Lower leg skin (tissue), 3 donors: ENCODE measurements at regions not wholly inside any gene's neighbourhood (a gene's known extent, or its start where the extent isn't known, plus 50 kb on each side); places are given as distances from the start of the nearest gene placed in this dataset.

Experiments used
- CTCF ChIP-seq, 3 donors: fragments of 450-650 bp; IDR thresholded peaks; one replicate each; pipeline ENCODE4 v1.5.1; 2016; ENCODE audit warnings: antibody characterized with exemption in 3 of 3, mild to moderate bottlenecking in 3 of 3, moderate library complexity in 2 of 3
- POLR2A ChIP-seq, 2 donors: fragments of 450-650 bp; IDR thresholded peaks; one replicate each; pipeline ENCODE4 v1.6.1; 2016 to 2017; ENCODE audit warnings: antibody characterized with exemption in 2 of 2, mild to moderate bottlenecking in 1 of 2, moderate library complexity in 1 of 2

GRCh38 chr10:109620396-109620795 is 302.9 kb downstream of the XPNPEP1 start:
- TF ChIP-seq POLR2A (IDR thresholded peaks at IDR 0.05), result no peak
- TF ChIP-seq CTCF (IDR thresholded peaks at IDR 0.05), result no peak
